Thyroid gland (tissue), 4 donors: ENCODE measurements at regions not wholly inside any gene's neighbourhood (a gene's known extent, or its start where the extent isn't known, plus 50 kb on each side); places are given as distances from the start of the nearest gene placed in this dataset.

Source experiments
- DNase-seq, 2 donors: peaks; one replicate each; pipeline ENCODE4 v3.0.0-alpha.2; 2019
- H3K27ac ChIP-seq, 3 donors: fragments of 200-600 bp; sonication (generic); 1 replicate in 2 of 3; 2 replicates in 1 of 3; pipeline ENCODE4 v1.5.1; 2016 to 2019; ENCODE audit warnings: mild to moderate bottlenecking in 1 of 3, moderate library complexity in 1 of 3
- H3K27me3 ChIP-seq: fragments of 200-600 bp; sonication (generic); one replicate; pipeline ENCODE4 v1.5.1; 2019
- H3K36me3 ChIP-seq, 2 donors: fragments of 200-600 bp; sonication (generic); one replicate each; pipeline ENCODE4 v1.5.1; 2016 to 2019
- H3K4me1 ChIP-seq, 2 donors: fragments of 200-600 bp; sonication (generic); one replicate each; pipeline ENCODE4 v1.5.1; 2017 to 2019
- H3K4me3 ChIP-seq, 3 donors: fragments of 200-600 bp; sonication (generic); replicated peaks in 1 of 3; 1 replicate in 2 of 3; 2 replicates in 1 of 3; pipeline ENCODE4 v1.5.1; 2016; ENCODE audit warnings: mild to moderate bottlenecking in 1 of 3
- H3K9me3 ChIP-seq: fragments of 200-600 bp; sonication (generic); one replicate; pipeline ENCODE4 v1.5.1; 2017
- POLR2A ChIP-seq, 2 donors: fragments of 450-650 bp; IDR thresholded peaks; one replicate each; pipeline ENCODE4 v1.6.1; 2017; ENCODE audit warnings: antibody characterized with exemption in 2 of 2, mild to moderate bottlenecking in 2 of 2, moderate library complexity in 1 of 2
- WGBS, 2 donors: methylation state at CpG; one replicate each; pipeline ENCODE4 v1.1.5; 2017; 5-methylcytosine and 5-hydroxymethylcytosine counted together
- intact Hi-C: fragments of 100-400 bp; cut with DNase I; formaldehyde crosslinking; loops from one replicate; pipeline ENCODE4 v1.15.1; 2023
- TF ChIP-seq, protein P1 (sequence below), 6 experiments: fragments of 200-600 bp in 3 of 6; fragments of 450-650 bp in 3 of 6; sonication (generic) in 3 of 6; IDR thresholded peaks; one replicate each; pipeline ENCODE4 v1.5.1; 2016 to 2019; ENCODE audit warnings: antibody characterized with exemption in 6 of 6, mild to moderate bottlenecking in 2 of 6, inconsistent platforms in 1 of 6, moderate library complexity in 1 of 6

- WGBS, 2 donors: 78 to 84% methylated on average over 3 of the region's 3 CpGs
- Histone ChIP-seq H3K4me3 (no peak overlapping the region), H3K36me3 (no peaks in the 10 kb centered on the region), H3K9me3 (no peaks in the 10 kb centered on the region), H3K4me1 (no peaks in the 10 kb centered on the region), H3K27ac (no peak overlapping the region), H3K27me3 (no peaks in the 10 kb centered on the region)
- intact Hi-C loops: no loop called here
- TF ChIP-seq, protein P1, sequence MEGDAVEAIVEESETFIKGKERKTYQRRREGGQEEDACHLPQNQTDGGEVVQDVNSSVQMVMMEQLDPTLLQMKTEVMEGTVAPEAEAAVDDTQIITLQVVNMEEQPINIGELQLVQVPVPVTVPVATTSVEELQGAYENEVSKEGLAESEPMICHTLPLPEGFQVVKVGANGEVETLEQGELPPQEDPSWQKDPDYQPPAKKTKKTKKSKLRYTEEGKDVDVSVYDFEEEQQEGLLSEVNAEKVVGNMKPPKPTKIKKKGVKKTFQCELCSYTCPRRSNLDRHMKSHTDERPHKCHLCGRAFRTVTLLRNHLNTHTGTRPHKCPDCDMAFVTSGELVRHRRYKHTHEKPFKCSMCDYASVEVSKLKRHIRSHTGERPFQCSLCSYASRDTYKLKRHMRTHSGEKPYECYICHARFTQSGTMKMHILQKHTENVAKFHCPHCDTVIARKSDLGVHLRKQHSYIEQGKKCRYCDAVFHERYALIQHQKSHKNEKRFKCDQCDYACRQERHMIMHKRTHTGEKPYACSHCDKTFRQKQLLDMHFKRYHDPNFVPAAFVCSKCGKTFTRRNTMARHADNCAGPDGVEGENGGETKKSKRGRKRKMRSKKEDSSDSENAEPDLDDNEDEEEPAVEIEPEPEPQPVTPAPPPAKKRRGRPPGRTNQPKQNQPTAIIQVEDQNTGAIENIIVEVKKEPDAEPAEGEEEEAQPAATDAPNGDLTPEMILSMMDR (IDR thresholded peaks at IDR 0.05): no peak
- TF ChIP-seq POLR2A (IDR thresholded peaks at IDR 0.05): no peak
- DNase-seq: no peak
Measured at GRCh38 chr18:65425366-65425765, 325.4 kb upstream of the CDH7 start.

- Histone ChIP-seq H3K27me3 (no peaks in the 10 kb centered on the region), H3K4me1 (no peaks in the 10 kb centered on the region), H3K9me3 (no peaks in the 10 kb centered on the region), H3K36me3 (no peaks in the 10 kb centered on the region), H3K27ac (no peak overlapping the region), H3K4me3 (no peak overlapping the region)
- intact Hi-C loops: no loop called here
- no peak for DNase-seq
- 50 to 68% methylated on average over 4 of the region's 4 CpGs for WGBS, 2 donors
- TF ChIP-seq POLR2A (IDR thresholded peaks at IDR 0.05): no peak
- TF ChIP-seq, protein P1 (IDR thresholded peaks at IDR 0.05): no peak
Measured at GRCh38 chr18:65423776-65424175, 327.0 kb upstream of the CDH7 start.

- intact Hi-C loops: no loop called here
- H3K4me1 ChIP-seq: no peaks in the 10 kb centered on the region
- H3K9me3 ChIP-seq: no peaks in the 10 kb centered on the region
- H3K27ac ChIP-seq: no peak overlapping the region
- H3K4me3 ChIP-seq: no peak overlapping the region
- H3K27me3 ChIP-seq: no peaks in the 10 kb centered on the region
- 47 to 55% methylated on average over 2 of the region's 2 CpGs for WGBS, 2 donors
- no peaks in the 10 kb centered on the region for H3K36me3 ChIP-seq
- DNase-seq: no peak
- TF ChIP-seq POLR2A (IDR thresholded peaks at IDR 0.05): no peak
- TF ChIP-seq, protein P1 (IDR thresholded peaks at IDR 0.05): no peak
Measured at GRCh38 chr18:65422544-65423136, 328.2 kb upstream of the CDH7 start.

- H3K27ac ChIP-seq: no peak overlapping the region
- TF ChIP-seq, protein P1 (IDR thresholded peaks at IDR 0.05): no peak
- no peak for TF ChIP-seq POLR2A (IDR thresholded peaks at IDR 0.05)
- DNase-seq: no peak
- no peaks in the 10 kb centered on the region for H3K4me1 ChIP-seq
- no peaks in the 10 kb centered on the region for H3K27me3 ChIP-seq
- intact Hi-C loops: no loop called here
- H3K4me3 ChIP-seq: no peak overlapping the region
- no peaks in the 10 kb centered on the region for H3K9me3 ChIP-seq
- no peaks in the 10 kb centered on the region for H3K36me3 ChIP-seq
Measured at GRCh38 chr18:65415098-65415497, 335.7 kb upstream of the CDH7 start.

- intact Hi-C loops: no loop called here
- DNase-seq: no peak
- WGBS, 2 donors: 74 to 82% methylated on average over 1 of the region's 1 CpG
Measured at GRCh38 chr18:65414501-65414900, 336.3 kb upstream of the CDH7 start.

More at GRCh38 chr18:65414501-65414900, 336.3 kb upstream of the CDH7 start:
- H3K27ac ChIP-seq: no peak overlapping the region
- no peak overlapping the region for H3K4me3 ChIP-seq
- no peaks in the 10 kb centered on the region for H3K4me1 ChIP-seq
- H3K9me3 ChIP-seq: no peaks in the 10 kb centered on the region
- TF ChIP-seq POLR2A (IDR thresholded peaks at IDR 0.05): no peak
- TF ChIP-seq, protein P1 (IDR thresholded peaks at IDR 0.05): no peak
- no peaks in the 10 kb centered on the region for H3K27me3 ChIP-seq
- H3K36me3 ChIP-seq: no peaks in the 10 kb centered on the region
